GM12864 (cell line): ENCODE measurements at regions not wholly inside any gene's neighbourhood (a gene's known extent, or its start where the extent isn't known, plus 50 kb on each side); places are given as distances from the start of the nearest gene placed in this dataset.

Source experiments
- DNase-seq: peaks from one replicate; pipeline ENCODE4 v3.0.0-alpha.2; 2011; ENCODE audit warnings: low read depth
- H3K4me3 ChIP-seq: 2 replicates; pipeline ENCODE4 v1.5.1; 2011; ENCODE audit warnings: mild to moderate bottlenecking, low read depth, low read length, control low read depth
- TF ChIP-seq, protein P1 (sequence below): IDR thresholded peaks from 2 replicates; pipeline ENCODE4 v1.5.1; 2011; ENCODE audit warnings: low read depth, mild to moderate bottlenecking, moderate library complexity, low read length, control low read depth, inconsistent platforms; ENCODE audit errors: missing control alignments

DNA sequence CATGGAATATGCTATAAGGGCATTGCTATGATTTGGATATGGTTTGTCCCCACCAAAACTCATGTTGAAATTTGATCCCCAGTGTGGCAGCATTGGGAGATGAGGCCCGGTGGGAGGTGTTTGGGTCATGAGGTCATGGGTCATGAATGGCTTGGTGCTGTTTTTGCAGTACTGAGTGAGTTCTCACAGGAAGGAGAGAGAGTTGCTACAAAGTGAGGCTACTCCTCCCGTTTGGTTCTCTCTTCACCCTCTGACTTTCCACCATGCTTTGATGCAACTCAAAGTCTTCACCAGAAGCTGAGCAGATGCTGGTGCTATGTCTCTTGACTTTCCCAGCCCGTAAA is 388.1 kb upstream of the TMPO start:
- TF ChIP-seq, protein P1, sequence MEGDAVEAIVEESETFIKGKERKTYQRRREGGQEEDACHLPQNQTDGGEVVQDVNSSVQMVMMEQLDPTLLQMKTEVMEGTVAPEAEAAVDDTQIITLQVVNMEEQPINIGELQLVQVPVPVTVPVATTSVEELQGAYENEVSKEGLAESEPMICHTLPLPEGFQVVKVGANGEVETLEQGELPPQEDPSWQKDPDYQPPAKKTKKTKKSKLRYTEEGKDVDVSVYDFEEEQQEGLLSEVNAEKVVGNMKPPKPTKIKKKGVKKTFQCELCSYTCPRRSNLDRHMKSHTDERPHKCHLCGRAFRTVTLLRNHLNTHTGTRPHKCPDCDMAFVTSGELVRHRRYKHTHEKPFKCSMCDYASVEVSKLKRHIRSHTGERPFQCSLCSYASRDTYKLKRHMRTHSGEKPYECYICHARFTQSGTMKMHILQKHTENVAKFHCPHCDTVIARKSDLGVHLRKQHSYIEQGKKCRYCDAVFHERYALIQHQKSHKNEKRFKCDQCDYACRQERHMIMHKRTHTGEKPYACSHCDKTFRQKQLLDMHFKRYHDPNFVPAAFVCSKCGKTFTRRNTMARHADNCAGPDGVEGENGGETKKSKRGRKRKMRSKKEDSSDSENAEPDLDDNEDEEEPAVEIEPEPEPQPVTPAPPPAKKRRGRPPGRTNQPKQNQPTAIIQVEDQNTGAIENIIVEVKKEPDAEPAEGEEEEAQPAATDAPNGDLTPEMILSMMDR = no peak
- H3K4me3 ChIP-seq = no peak overlapping the region
- DNase-seq = no peak

DNA sequence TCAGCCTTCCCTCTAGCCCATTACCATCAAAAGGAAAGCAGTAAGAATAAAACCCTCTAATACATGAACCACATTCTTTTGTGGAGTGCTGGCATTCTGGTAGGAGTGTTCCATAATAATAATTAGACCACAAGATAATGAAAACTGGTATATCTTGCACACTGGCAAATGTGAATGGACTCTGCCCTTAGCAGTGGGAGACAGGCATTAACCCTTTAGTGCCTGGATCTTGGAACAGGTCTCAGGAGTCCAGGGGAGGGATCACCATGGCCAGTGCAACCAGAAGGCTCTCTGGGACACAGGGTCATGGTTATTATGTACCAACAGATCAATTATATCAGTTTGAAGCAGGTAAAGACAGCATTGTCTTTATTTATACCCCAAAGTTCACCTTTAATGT is 387.5 kb upstream of the TMPO start:
- TF ChIP-seq, protein P1 = no peak
- no peak for DNase-seq
- no peak overlapping the region for H3K4me3 ChIP-seq

DNA sequence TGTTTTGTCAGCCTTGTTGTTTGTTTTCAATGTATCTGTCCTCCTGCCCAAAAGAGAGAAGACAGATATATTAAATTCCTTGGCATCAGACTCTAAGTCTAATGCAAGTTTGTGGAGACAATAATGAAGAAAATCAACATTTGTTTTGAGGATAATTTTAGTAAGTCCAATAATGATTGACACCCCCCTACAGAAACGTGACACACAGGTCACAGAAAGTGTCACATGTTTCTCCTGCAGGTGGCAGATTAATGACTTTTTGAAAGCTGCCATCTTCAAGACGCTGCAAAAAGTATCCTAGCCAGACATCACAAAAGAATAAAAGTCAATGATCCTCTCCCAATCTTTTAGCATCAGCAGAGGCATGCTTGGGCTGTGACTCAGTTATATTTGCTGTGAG is 378.8 kb upstream of the TMPO start:
- H3K4me3 ChIP-seq = no peak overlapping the region
- TF ChIP-seq, protein P1 = no peak
- DNase-seq = no peak

DNA sequence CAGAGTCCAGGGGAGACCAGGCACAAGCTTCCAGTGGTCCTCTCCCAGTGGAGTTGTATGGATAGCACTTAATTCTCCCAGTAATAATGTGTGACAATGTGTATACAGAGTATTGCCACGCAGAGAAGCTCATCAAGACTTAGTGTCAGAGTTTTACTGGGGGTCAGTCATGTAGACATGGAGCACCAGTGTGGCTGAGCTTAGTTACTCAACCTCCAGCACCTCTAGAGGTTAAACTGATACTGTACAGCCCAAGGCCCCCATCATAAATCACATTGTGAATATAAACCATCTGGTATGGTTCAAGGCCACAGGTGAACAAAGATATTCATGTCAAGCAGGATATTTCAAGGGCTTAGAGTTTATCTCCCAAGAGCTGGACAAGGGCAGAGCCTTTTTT is 378.1 kb upstream of the TMPO start:
- DNase-seq = no peak
- TF ChIP-seq, protein P1 = no peak

DNA sequence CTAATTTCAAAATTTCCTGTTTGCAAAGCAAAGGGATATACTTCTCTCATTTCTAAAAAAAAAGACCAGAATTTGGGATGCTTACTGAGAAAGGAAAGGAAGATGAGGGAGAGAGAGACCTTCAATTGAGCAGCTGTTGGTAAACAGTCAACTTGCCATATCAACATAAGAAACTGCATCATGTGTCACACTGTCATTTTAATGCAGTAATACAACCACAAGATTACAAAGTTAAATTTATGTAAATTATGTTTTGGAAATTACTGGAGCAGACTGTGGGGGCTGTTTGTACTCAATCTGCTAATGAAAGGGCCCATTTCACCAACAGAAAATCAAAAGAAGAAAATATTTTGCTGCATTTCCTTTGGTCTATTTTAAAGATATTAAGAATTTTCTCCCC is 370.4 kb upstream of the TMPO start:
- H3K4me3 ChIP-seq = no peak overlapping the region
- DNase-seq = no peak
- TF ChIP-seq, protein P1 = no peak

More for the DNA sequence above, 378.1 kb upstream of the TMPO start:
- no peak overlapping the region for H3K4me3 ChIP-seq

DNA sequence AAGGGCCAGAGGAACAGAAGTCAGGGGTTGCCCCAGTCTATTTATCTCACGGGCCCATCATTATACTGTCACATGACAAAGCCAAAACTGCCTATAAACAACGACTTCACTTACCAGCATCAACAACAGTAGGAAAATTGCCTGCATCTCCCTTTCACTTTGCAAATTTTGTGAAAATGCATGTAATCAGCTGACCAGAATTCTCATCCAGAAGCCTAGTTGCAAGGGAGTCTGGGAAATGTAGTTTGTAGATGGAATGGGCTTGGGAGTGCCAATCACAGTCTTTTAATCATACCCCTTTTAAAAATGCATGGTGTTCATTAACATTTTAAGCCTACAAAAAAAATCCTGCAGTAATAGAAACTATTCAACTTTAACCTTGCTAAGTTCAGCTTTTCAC is 369.3 kb upstream of the TMPO start:
- DNase-seq = no peak
- TF ChIP-seq, protein P1 = no peak
- H3K4me3 ChIP-seq = no peak overlapping the region

DNA sequence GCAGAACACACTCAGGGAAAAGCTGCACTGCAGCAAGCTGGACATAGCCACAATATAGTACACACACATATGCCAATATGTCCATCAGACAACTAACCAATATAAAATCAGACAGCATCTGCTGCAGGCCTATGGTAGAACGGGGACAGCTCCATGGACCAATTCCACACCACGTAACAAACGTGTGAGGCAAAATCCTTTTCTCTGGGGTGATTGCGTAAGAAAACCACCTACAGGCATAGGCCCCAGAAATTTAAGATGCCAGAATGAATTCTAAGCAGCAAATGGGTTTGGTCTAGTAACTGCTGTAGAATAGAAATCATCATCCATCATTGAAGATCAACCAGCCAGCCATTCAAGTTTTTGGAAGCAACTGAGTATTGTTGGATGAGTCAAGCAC is 368.9 kb upstream of the TMPO start:
- no peak overlapping the region for H3K4me3 ChIP-seq
- TF ChIP-seq, protein P1 = no peak
- no peak for DNase-seq
